Trophoblast cell (in vitro differentiated cells and primary cell): ENCODE measurements at regions not wholly inside any gene's neighbourhood (a gene's known extent, or its start where the extent isn't known, plus 50 kb on each side); places are given as distances from the start of the nearest gene placed in this dataset.

Source experiments
- DNase-seq, 2 donors: peaks; one replicate each; pipeline ENCODE4 v3.0.0-alpha.2; 2016
- H2AFZ ChIP-seq: 2 replicates; pipeline ENCODE4 v1.6.1; 2013; ENCODE audit warnings: low read length, moderate library complexity, mild to moderate bottlenecking; ENCODE audit not compliant: insufficient read depth, poor library complexity
- H2AK5ac ChIP-seq: 2 replicates; pipeline ENCODE4 v1.6.1; 2013; ENCODE audit warnings: mild to moderate bottlenecking, low read length
- H2BK120ac ChIP-seq: 2 replicates; pipeline ENCODE4 v1.6.1; 2013; ENCODE audit warnings: low read length, mild to moderate bottlenecking, moderate library complexity; ENCODE audit not compliant: insufficient read depth, poor library complexity
- H2BK12ac ChIP-seq: 2 replicates; pipeline ENCODE4 v1.6.1; 2013; ENCODE audit warnings: mild to moderate bottlenecking, low read length, moderate library complexity
- H2BK5ac ChIP-seq: 2 replicates; pipeline ENCODE4 v1.6.1; 2013; ENCODE audit warnings: low read length, low read depth, moderate library complexity, mild to moderate bottlenecking; ENCODE audit not compliant: poor library complexity
- H3K14ac ChIP-seq: 2 replicates; pipeline ENCODE4 v1.6.1; 2013; ENCODE audit warnings: mild to moderate bottlenecking, low read length
- H3K18ac ChIP-seq: 2 replicates; pipeline ENCODE4 v1.6.1; 2013; ENCODE audit warnings: mild to moderate bottlenecking, low read length
- H3K23ac ChIP-seq: 2 replicates; pipeline ENCODE4 v1.6.1; 2013; ENCODE audit warnings: low read length
- H3K27ac ChIP-seq: 2 replicates; pipeline ENCODE4 v1.5.1; 2013; ENCODE audit warnings: low read depth, mild to moderate bottlenecking, inconsistent platforms, low read length, moderate library complexity
- H3K27me3 ChIP-seq: 2 replicates; pipeline ENCODE4 v1.6.1; 2013; ENCODE audit warnings: inconsistent platforms, mild to moderate bottlenecking, low read length, moderate library complexity; ENCODE audit not compliant: insufficient read depth
- H3K36me3 ChIP-seq, 2 experiments: 1 replicate in 1 of 2; 2 replicates in 1 of 2; pipeline ENCODE4 v1.6.1; 2013; ENCODE audit warnings: low read length in 2 of 2, mild to moderate bottlenecking in 2 of 2, moderate library complexity in 1 of 2; ENCODE audit not compliant: insufficient read depth in 2 of 2, control insufficient read depth in 1 of 2
- H3K4ac ChIP-seq: 2 replicates; pipeline ENCODE4 v1.6.1; 2013; ENCODE audit warnings: low read depth, mild to moderate bottlenecking, low read length, moderate library complexity
- H3K4me1 ChIP-seq, 2 experiments: 1 replicate in 1 of 2; 2 replicates in 1 of 2; pipeline ENCODE4 v1.6.1; 2013; ENCODE audit warnings: low read length in 2 of 2, mild to moderate bottlenecking in 2 of 2, moderate library complexity in 1 of 2; ENCODE audit not compliant: insufficient read depth in 2 of 2, control insufficient read depth in 1 of 2
- H3K4me2 ChIP-seq: 2 replicates; pipeline ENCODE4 v1.6.1; 2013; ENCODE audit warnings: inconsistent platforms, mild to moderate bottlenecking, low read length, moderate library complexity
- H3K4me3 ChIP-seq: 2 replicates; pipeline ENCODE4 v1.5.1; 2013; ENCODE audit warnings: mild to moderate bottlenecking, low read depth, low read length, inconsistent platforms
- H3K79me1 ChIP-seq: one replicate; pipeline ENCODE4 v1.6.1; 2013; ENCODE audit warnings: low read length
- H3K79me2 ChIP-seq: 2 replicates; pipeline ENCODE4 v1.6.1; 2013; ENCODE audit warnings: low read length, mild to moderate bottlenecking; ENCODE audit not compliant: control insufficient read depth, insufficient read depth, poor library complexity
- H3K9ac ChIP-seq: 2 replicates; pipeline ENCODE4 v1.6.1; 2013; ENCODE audit warnings: mild to moderate bottlenecking, low read length
- H3K9me3 ChIP-seq: 2 replicates; pipeline ENCODE4 v1.6.1; 2013; ENCODE audit warnings: low read depth, mild to moderate bottlenecking, control low read depth, inconsistent platforms, low read length; ENCODE audit not compliant: insufficient read depth
- H4K12ac ChIP-seq: 2 replicates; pipeline ENCODE4 v1.6.1; 2013; ENCODE audit warnings: low read depth, mild to moderate bottlenecking, low read length, moderate library complexity
- H4K8ac ChIP-seq: 2 replicates; pipeline ENCODE4 v1.6.1; 2013; ENCODE audit warnings: low read depth, mild to moderate bottlenecking, low read length, moderate library complexity
- H4K91ac ChIP-seq: one replicate; pipeline ENCODE4 v1.6.1; 2013; ENCODE audit warnings: low read depth, mild to moderate bottlenecking, low read length, moderate library complexity
- WGBS: extraction: QIAGEN DNeasy Blood & Tissue Kit; methylation state at CpG from one replicate; pipeline ENCODE4 v1.1.7; 2013; ENCODE audit warnings: missing lambda C conversion rate; ENCODE audit not compliant: insufficient read length, insufficient coverage; ENCODE audit errors: extremely low coverage; 5-methylcytosine and 5-hydroxymethylcytosine counted together

DNA sequence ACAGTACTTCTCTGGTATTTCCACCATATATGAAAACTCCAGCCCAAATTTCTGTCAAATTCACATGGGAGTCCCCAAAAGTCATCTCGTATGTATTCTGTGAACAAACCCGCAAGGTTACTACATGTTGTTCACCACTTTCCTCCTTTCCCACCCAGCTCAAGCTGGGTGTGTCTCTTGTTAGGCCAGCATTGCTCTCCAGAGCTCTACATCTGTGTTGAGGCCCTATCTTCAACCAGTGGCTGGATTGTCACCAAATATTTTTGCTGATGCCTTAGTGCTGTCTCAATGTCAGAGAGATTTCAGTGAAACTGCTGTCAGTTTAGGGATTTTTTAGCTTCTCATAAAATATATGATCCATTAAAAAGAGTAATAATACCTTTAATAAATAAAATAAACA lies 230.9 kb downstream of the BTG1 start:
- no peak overlapping the region for H3K4me3 ChIP-seq
- no peaks in the 10 kb centered on the region for H3K36me3 ChIP-seq
- H2BK5ac ChIP-seq, result no peak overlapping the region
- H3K4ac ChIP-seq, result no peak overlapping the region
- H3K27me3 ChIP-seq, result no peaks in the 10 kb centered on the region
- H3K4me2 ChIP-seq, result no peak overlapping the region
- H2AK5ac ChIP-seq, result no peak overlapping the region
- H3K79me2 ChIP-seq, result no peaks in the 10 kb centered on the region
- no peaks in the 10 kb centered on the region for H3K4me1 ChIP-seq
- no peak overlapping the region for H2BK12ac ChIP-seq
- no peaks in the 10 kb centered on the region for H3K79me1 ChIP-seq
- no peak for DNase-seq
- WGBS, result no CpG with 5 or more reads among the region's 2 CpGs
- H4K12ac ChIP-seq, result no peak overlapping the region
- H2BK120ac ChIP-seq, result no peak overlapping the region
- H3K23ac ChIP-seq, result no peak overlapping the region
- H4K8ac ChIP-seq, result no peak overlapping the region
- no peak overlapping the region for H3K14ac ChIP-seq
- no peak overlapping the region for H3K18ac ChIP-seq
- no peak overlapping the region for H2AFZ ChIP-seq
- no peak overlapping the region for H4K91ac ChIP-seq
- H3K27ac ChIP-seq, result no peak overlapping the region
- H3K9me3 ChIP-seq, result no peaks in the 10 kb centered on the region
- H3K9ac ChIP-seq, result no peak overlapping the region

GRCh38 chr12:91913651-91914050 lies 232.0 kb downstream of the BTG1 start:
- peak overlapping the region; percentile 43 for H2BK120ac ChIP-seq

DNA sequence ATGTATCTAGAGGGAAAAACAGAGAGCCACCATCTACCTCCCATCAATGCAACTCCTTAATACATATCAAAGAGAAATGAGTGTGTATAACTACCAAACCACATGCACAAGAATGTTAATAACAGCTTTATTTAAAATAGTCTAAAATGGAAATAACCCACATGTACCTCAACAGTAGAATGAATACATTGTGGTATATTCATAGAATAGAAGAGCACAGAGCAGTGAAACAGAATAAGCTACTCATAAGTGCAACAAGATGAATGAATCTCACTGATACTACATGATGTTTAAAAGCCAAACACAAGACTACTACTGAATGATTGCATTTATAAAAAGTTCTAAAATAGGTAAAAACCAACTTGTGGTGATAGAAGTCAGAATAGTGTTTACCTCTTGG lies 232.5 kb downstream of the BTG1 start:
- no peak overlapping the region for H3K14ac ChIP-seq
- no peak overlapping the region for H2BK12ac ChIP-seq
- no peaks in the 10 kb centered on the region for H3K4me1 ChIP-seq
- H2BK120ac ChIP-seq, result no peak overlapping the region
- no peak overlapping the region for H2AK5ac ChIP-seq
- no peak overlapping the region for H3K18ac ChIP-seq
- no peaks in the 10 kb centered on the region for H3K79me1 ChIP-seq
- H3K36me3 ChIP-seq, result no peaks in the 10 kb centered on the region
- no peaks in the 10 kb centered on the region for H3K9me3 ChIP-seq
- H3K27ac ChIP-seq, result no peak overlapping the region
- no peak overlapping the region for H4K8ac ChIP-seq
- H2BK5ac ChIP-seq, result no peak overlapping the region
- H3K4me3 ChIP-seq, result no peak overlapping the region
- no peak overlapping the region for H3K4ac ChIP-seq
- DNase-seq, result no peak
- no peak overlapping the region for H2AFZ ChIP-seq
- H3K23ac ChIP-seq, result no peak overlapping the region
- no peak overlapping the region for H4K12ac ChIP-seq
- H3K9ac ChIP-seq, result no peak overlapping the region
- no peaks in the 10 kb centered on the region for H3K79me2 ChIP-seq
- H3K4me2 ChIP-seq, result no peak overlapping the region
- no peak overlapping the region for H4K91ac ChIP-seq
- no peaks in the 10 kb centered on the region for H3K27me3 ChIP-seq

More at GRCh38 chr12:91913651-91914050, 232.0 kb downstream of the BTG1 start:
- Histone ChIP-seq H3K18ac (no peak overlapping the region), H2BK5ac (no peak overlapping the region), H3K27me3 (no peaks in the 10 kb centered on the region), H2BK12ac (no peak overlapping the region), H3K79me2 (no peaks in the 10 kb centered on the region), H2AFZ (no peak overlapping the region), H4K91ac (no peak overlapping the region), H3K27ac (no peak overlapping the region), H3K36me3 (no peaks in the 10 kb centered on the region), H4K12ac (no peak overlapping the region), H2AK5ac (no peak overlapping the region), H4K8ac (no peak overlapping the region), H3K9ac (no peak overlapping the region), H3K4me2 (no peak overlapping the region), H3K4me1 (no peaks in the 10 kb centered on the region), H3K79me1 (no peaks in the 10 kb centered on the region), H3K9me3 (no peaks in the 10 kb centered on the region), H3K14ac (no peak overlapping the region), H3K4me3 (no peak overlapping the region), H3K23ac (no peak overlapping the region), H3K4ac (no peak overlapping the region)
- no CpG with 5 or more reads among the region's 4 CpGs for WGBS
- DNase-seq, result peak in 1 of 2 donors; percentile 50

DNA sequence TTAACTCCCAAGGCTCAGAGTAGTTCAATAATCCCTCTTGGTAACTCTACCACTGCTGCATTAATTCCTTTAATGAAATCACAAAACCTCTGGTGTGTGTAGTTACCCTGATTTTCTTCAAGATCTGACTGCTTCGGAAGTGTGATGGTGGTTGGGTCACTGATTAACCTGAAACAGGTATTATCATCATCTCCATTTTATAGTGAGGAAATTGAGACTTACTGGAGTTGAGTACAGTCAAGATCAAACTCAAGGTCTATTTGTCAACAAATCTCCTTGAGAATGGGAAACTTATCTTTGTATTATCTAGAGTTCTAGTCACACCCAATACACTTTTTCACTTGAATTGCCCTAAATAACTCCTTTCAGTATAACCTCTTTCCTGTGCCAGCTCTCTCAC lies 233.5 kb downstream of the BTG1 start:
- no CpG with 5 or more reads among the region's 1 CpG for WGBS
- Histone ChIP-seq H3K36me3 (no peaks in the 10 kb centered on the region), H3K27me3 (no peaks in the 10 kb centered on the region), H2BK5ac (no peak overlapping the region), H4K91ac (no peak overlapping the region), H3K79me1 (no peaks in the 10 kb centered on the region), H4K8ac (no peak overlapping the region), H3K4ac (no peak overlapping the region), H2BK120ac (no peak overlapping the region), H2BK12ac (no peak overlapping the region), H3K9ac (no peak overlapping the region), H3K9me3 (no peaks in the 10 kb centered on the region), H3K27ac (no peak overlapping the region), H3K79me2 (no peaks in the 10 kb centered on the region), H3K4me1 (no peaks in the 10 kb centered on the region), H3K14ac (no peak overlapping the region), H3K23ac (no peak overlapping the region), H2AK5ac (no peak overlapping the region), H3K4me2 (no peak overlapping the region), H4K12ac (no peak overlapping the region), H3K18ac (no peak overlapping the region), H2AFZ (no peak overlapping the region), H3K4me3 (no peak overlapping the region)
- DNase-seq, result no peak
